ENCODE measurements at regions not wholly inside any gene's neighbourhood (a gene's known extent, or its start where the extent isn't known, plus 50 kb on each side); places are given as distances from the start of the nearest gene placed in this dataset.

- H3K4me3 ChIP-seq (ENCODE audit: low read depth, low read length): no peak overlapping the region
- no peak for TF ChIP-seq CTCF (conservative IDR thresholded peaks at IDR 0.05; ENCODE audit: low read depth, low read length)
- DNase-seq (ENCODE audit: low read depth): peak; percentile 75
Observed at GRCh38 chr18:77461062-77461688, 211.5 kb downstream of the GALR1 start.

GRCh38 chr18:77464917-77465316 lies 215.3 kb downstream of the GALR1 start:
- H3K4me3 ChIP-seq (ENCODE audit: low read depth, low read length): no peak overlapping the region
- no peak for DNase-seq (ENCODE audit: low read depth)
- no peak for TF ChIP-seq CTCF (conservative IDR thresholded peaks at IDR 0.05; ENCODE audit: low read depth, low read length)

GRCh38 chr18:77466890-77467289 lies 217.2 kb downstream of the GALR1 start:
- no peak for DNase-seq (ENCODE audit: low read depth)
- TF ChIP-seq CTCF (conservative IDR thresholded peaks at IDR 0.05; ENCODE audit: low read depth, low read length): no peak
- no peak overlapping the region for H3K4me3 ChIP-seq (ENCODE audit: low read depth, low read length)

- no peak overlapping the region for H3K4me3 ChIP-seq (ENCODE audit: low read depth, low read length)
- DNase-seq (ENCODE audit: low read depth): no peak
- TF ChIP-seq CTCF (conservative IDR thresholded peaks at IDR 0.05; ENCODE audit: low read depth, low read length): no peak
Observed at GRCh38 chr18:77469131-77469530, 219.5 kb downstream of the GALR1 start.

GRCh38 chr18:77470569-77471413 lies 221.1 kb downstream of the GALR1 start:
- no peak overlapping the region for H3K4me3 ChIP-seq (ENCODE audit: low read depth, low read length)
- no peak for TF ChIP-seq CTCF (conservative IDR thresholded peaks at IDR 0.05; ENCODE audit: low read depth, low read length)
- DNase-seq (ENCODE audit: low read depth): peak; percentile 63

GRCh38 chr18:77472509-77472908 lies 222.9 kb downstream of the GALR1 start:
- H3K4me3 ChIP-seq (ENCODE audit: low read depth, low read length): no peak overlapping the region
- TF ChIP-seq CTCF (conservative IDR thresholded peaks at IDR 0.05; ENCODE audit: low read depth, low read length): no peak
- DNase-seq (ENCODE audit: low read depth): no peak
